Psoas muscle (tissue), 7 donors: ENCODE measurements at regions not wholly inside any gene's neighbourhood (a gene's known extent, or its start where the extent isn't known, plus 50 kb on each side); places are given as distances from the start of the nearest gene placed in this dataset.

Experiments
- ATAC-seq, 4 donors: fragments of 200-7000 bp; cut with Tn5 transposase; one replicate each; pipeline ENCODE4 v1.9.1; 2020; ENCODE audit warnings: moderate library complexity in 3 of 4, mild to moderate bottlenecking in 2 of 4
- DNase-seq, 2 donors: peaks; one replicate each; pipeline ENCODE4 v3.0.0-alpha.2; 2020
- H3K27ac ChIP-seq: fragments of 200-600 bp; one replicate; pipeline ENCODE4 v1.8.0; 2022
- H3K27me3 ChIP-seq, 3 donors: fragments of 200-600 bp in 1 of 3; one replicate each; pipeline versions ENCODE4 v1.6.1 to v1.8.0; 2013 to 2022; ENCODE audit warnings: low read length in 2 of 3, mild to moderate bottlenecking in 2 of 3, moderate library complexity in 1 of 3; ENCODE audit not compliant: insufficient read depth in 3 of 3
- H3K36me3 ChIP-seq, 2 donors: fragments of 200-600 bp in 1 of 2; one replicate each; pipeline versions ENCODE4 v1.6.1 to v1.8.0; 2013 to 2022; ENCODE audit warnings: low read depth in 1 of 2, mild to moderate bottlenecking in 1 of 2, moderate library complexity in 1 of 2; ENCODE audit not compliant: insufficient read depth in 1 of 2
- H3K4me1 ChIP-seq: fragments of 200-600 bp; one replicate; pipeline ENCODE4 v1.8.0; 2022
- H3K4me3 ChIP-seq: fragments of 200-600 bp; one replicate; pipeline ENCODE4 v1.8.0; 2022; ENCODE audit warnings: mild to moderate bottlenecking
- H3K9me3 ChIP-seq: fragments of 200-600 bp; one replicate; pipeline ENCODE4 v1.8.0; 2022
- WGBS, 3 donors: extraction: QIAGEN DNeasy Blood & Tissue Kit; methylation state at CpG; one replicate each; pipeline versions ENCODE4 v1.1.6 to v1.1.7; 2013; 5-methylcytosine and 5-hydroxymethylcytosine counted together
- intact Hi-C, 2 donors: fragments of 100-400 bp; cut with DNase I; formaldehyde crosslinking; loops; one replicate each; pipeline versions ENCODE4 v1.11.0 to v1.14.2; 2022
- TF ChIP-seq, protein P1 (sequence below): fragments of 200-600 bp; IDR thresholded peaks from one replicate; pipeline ENCODE4 v1.8.0; 2022; ENCODE audit warnings: antibody characterized with exemption
- donor health status: healthy with polysubstance abuse.
- donor health status: DM: no; HTN: no; CAD: no; lungs with moderate emphysema.
- donor health status: Bipolar disorder and iron deficiency.
- donor health status: healthy.
- donor health status: DM: yes; HTN: yes; CAD: no.
- donor health status: DM: no; HTN: no; CAD: no.
- donor health status: DM: yes; HTN: yes; CAD: no.

DNA sequence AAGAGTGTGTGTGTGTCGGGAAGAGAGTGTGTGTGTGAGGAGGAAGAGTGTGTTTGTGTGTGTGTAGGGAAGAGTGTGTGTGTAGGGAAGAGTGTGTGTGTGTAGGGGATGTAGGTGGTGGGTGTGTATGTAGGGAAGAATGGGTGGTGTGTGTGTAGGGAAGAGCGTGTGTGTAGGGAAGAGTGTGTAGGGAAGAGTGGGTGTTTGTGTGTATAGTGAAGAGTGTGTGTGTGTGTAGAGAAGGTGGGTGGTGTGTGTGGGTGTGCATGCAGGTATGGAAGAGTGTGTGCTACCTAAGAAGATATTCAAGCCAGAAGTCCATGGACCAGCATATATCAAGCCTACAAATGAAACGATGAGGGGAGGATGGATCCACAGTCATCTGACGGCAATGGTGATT lies 265.8 kb downstream of the FGF9 start:
- DNase-seq (no peak), ATAC-seq (no peak)
- no peaks in the 10 kb centered on the region for H3K36me3 ChIP-seq
- no peak overlapping the region for H3K27ac ChIP-seq
- no peaks in the 10 kb centered on the region for H3K9me3 ChIP-seq
- H3K4me1 ChIP-seq, result no peaks in the 10 kb centered on the region
- WGBS, 3 donors, result 91 to 96% (median 94%) methylated on average over 4 of the region's 4 CpGs
- no peaks in the 10 kb centered on the region for H3K27me3 ChIP-seq
- intact Hi-C loops, result no loop called here
- TF ChIP-seq, protein P1, sequence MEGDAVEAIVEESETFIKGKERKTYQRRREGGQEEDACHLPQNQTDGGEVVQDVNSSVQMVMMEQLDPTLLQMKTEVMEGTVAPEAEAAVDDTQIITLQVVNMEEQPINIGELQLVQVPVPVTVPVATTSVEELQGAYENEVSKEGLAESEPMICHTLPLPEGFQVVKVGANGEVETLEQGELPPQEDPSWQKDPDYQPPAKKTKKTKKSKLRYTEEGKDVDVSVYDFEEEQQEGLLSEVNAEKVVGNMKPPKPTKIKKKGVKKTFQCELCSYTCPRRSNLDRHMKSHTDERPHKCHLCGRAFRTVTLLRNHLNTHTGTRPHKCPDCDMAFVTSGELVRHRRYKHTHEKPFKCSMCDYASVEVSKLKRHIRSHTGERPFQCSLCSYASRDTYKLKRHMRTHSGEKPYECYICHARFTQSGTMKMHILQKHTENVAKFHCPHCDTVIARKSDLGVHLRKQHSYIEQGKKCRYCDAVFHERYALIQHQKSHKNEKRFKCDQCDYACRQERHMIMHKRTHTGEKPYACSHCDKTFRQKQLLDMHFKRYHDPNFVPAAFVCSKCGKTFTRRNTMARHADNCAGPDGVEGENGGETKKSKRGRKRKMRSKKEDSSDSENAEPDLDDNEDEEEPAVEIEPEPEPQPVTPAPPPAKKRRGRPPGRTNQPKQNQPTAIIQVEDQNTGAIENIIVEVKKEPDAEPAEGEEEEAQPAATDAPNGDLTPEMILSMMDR, result no peak
- H3K4me3 ChIP-seq, result no peak overlapping the region

DNA sequence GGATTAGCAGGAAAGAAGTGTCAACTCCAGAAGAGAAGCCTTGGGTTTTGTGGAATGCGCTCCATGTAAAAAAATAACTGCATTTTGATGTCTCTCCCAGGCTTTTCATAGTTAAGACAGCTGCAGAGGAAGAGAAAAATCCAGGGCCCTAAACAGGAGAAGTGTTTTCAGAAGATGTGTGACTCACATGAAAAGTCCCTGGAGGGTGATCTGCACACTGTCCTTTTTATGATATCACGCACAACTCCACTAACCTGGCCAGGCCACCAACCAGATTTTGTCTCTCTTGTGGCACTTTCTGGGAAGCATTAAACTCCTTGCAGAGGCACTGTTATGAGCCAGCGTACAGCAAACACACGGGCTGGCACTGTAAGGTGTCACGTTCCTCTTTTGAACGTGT lies 267.3 kb downstream of the FGF9 start:
- ATAC-seq (no peak), DNase-seq (no peak)
- no peaks in the 10 kb centered on the region for H3K4me1 ChIP-seq
- no peak overlapping the region for H3K4me3 ChIP-seq
- H3K27me3 ChIP-seq, result no peaks in the 10 kb centered on the region
- no peaks in the 10 kb centered on the region for H3K9me3 ChIP-seq
- TF ChIP-seq, protein P1, result no peak
- H3K36me3 ChIP-seq, result no peaks in the 10 kb centered on the region
- intact Hi-C loops, result no loop called here
- no peak overlapping the region for H3K27ac ChIP-seq
- 43 to 55% (median 44%) methylated on average over 6 of the region's 6 CpGs for WGBS, 3 donors

GRCh38 chr13:21938636-21939035 lies 267.8 kb downstream of the FGF9 start:
- DNase-seq, result no peak
- no peak for ATAC-seq
- TF ChIP-seq, protein P1, result no peak
- H3K4me3 ChIP-seq, result no peak overlapping the region
- WGBS, 3 donors, result 52 to 57% (median 52%) methylated on average over 7 of the region's 7 CpGs
- no peaks in the 10 kb centered on the region for H3K9me3 ChIP-seq
- intact Hi-C loops, result no loop called here
- no peaks in the 10 kb centered on the region for H3K4me1 ChIP-seq
- H3K27me3 ChIP-seq, result no peaks in the 10 kb centered on the region
- H3K36me3 ChIP-seq, result no peaks in the 10 kb centered on the region
- no peak overlapping the region for H3K27ac ChIP-seq

GRCh38 chr13:21942061-21942460 lies 271.2 kb downstream of the FGF9 start:
- 40 to 47% (median 46%) methylated on average over 7 of the region's 7 CpGs for WGBS, 3 donors
- TF ChIP-seq, protein P1, result no peak

DNA sequence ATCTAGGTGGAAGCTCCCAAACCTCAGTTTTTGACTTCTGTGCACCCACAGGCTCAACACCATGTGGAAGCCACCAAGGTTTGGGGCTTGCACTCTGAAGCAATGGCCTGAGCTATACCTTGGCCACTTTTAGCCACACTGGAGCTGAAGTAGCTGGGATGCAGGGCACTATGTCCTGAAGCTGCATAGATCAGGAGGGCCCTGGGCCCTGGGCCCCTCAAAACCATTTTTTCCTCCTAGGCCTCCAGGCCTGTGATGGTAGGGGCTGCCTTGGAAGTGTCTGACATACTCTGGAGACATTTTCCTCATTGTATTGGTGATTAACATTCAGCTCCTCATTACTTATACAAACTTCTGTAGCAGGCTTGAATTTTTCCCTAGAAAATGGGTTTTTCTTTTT lies 273.7 kb downstream of the FGF9 start:
- Histone ChIP-seq H3K4me1 (no peaks in the 10 kb centered on the region), H3K36me3 (no peaks in the 10 kb centered on the region), H3K27me3 (no peaks in the 10 kb centered on the region), H3K9me3 (no peaks in the 10 kb centered on the region), H3K4me3 (no peak overlapping the region), H3K27ac (no peak overlapping the region)
- DNase-seq, result no peak
- TF ChIP-seq, protein P1, result no peak
- ATAC-seq, result no peak
- intact Hi-C loops, result no loop called here

More at GRCh38 chr13:21942061-21942460, 271.2 kb downstream of the FGF9 start:
- Histone ChIP-seq H3K27ac (no peak overlapping the region), H3K4me3 (no peak overlapping the region), H3K9me3 (no peaks in the 10 kb centered on the region), H3K27me3 (no peaks in the 10 kb centered on the region), H3K36me3 (no peaks in the 10 kb centered on the region), H3K4me1 (no peaks in the 10 kb centered on the region)
- intact Hi-C loops, result no loop called here
- ATAC-seq (no peak), DNase-seq (no peak)
